ENCODE measurements at regions not wholly inside any gene's neighbourhood (a gene's known extent, or its start where the extent isn't known, plus 50 kb on each side); places are given as distances from the start of the nearest gene placed in this dataset.

DNA sequence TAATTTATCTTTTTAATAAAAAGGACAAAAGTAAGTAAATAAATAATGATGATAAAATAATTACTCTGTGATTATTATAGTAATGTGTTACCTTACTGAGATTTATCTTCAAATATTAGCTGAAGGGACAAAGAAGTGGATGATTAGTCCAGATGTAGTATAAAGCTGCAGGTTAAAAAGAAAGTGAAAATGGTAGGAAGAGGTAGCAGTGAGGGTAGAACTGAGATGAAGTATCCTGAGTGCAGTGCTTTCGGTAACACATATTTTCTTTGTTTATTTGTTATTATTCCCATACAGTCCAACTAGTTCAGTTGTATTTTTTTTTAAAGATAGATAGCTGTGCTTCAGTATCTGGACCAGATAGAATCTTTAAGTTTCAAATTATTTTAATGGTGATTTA is 1203.5 kb downstream of the NCAM2 start:
- TF ChIP-seq TP53 (CRISPR knock-in tag; IDR thresholded peaks at IDR 0.05), result no peak
- no peak for TF ChIP-seq EP300 (IDR thresholded peaks at IDR 0.05)
- no peak for TF ChIP-seq POLR2A (IDR thresholded peaks at IDR 0.05; ENCODE audit: low read length)
- TF ChIP-seq CTCF (IDR thresholded peaks at IDR 0.05), result no peak
- TF ChIP-seq KDM1A (IDR thresholded peaks at IDR 0.05; ENCODE audit: low read depth), result no peak
- TF ChIP-seq PHF8 (IDR thresholded peaks at IDR 0.05; ENCODE audit: borderline replicate concordance, low read depth), result no peak
- no peak for TF ChIP-seq MAZ (IDR thresholded peaks at IDR 0.05; ENCODE audit: borderline replicate concordance, low read depth, low read length)
- no peak for TF ChIP-seq CHD2 (IDR thresholded peaks at IDR 0.05; ENCODE audit: low read length, partially characterized antibody)
- TF ChIP-seq, protein P1, sequence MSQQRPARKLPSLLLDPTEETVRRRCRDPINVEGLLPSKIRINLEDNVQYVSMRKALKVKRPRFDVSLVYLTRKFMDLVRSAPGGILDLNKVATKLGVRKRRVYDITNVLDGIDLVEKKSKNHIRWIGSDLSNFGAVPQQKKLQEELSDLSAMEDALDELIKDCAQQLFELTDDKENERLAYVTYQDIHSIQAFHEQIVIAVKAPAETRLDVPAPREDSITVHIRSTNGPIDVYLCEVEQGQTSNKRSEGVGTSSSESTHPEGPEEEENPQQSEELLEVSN (IDR thresholded peaks at IDR 0.05; ENCODE audit: borderline replicate concordance, low read depth), result no peak
- TF ChIP-seq USF2 (IDR thresholded peaks at IDR 0.05), result no peak
